Activated CD8-positive, alpha-beta T cell treated with anti-CD3 and anti-CD28 coated beads for 36 hours (primary cell): ENCODE measurements at regions not wholly inside any gene's neighbourhood (a gene's known extent, or its start where the extent isn't known, plus 50 kb on each side); places are given as distances from the start of the nearest gene placed in this dataset.

Experiments
- ATAC-seq: fragments of 200-7000 bp; cut with Tn5 transposase; one replicate; pipeline ENCODE4 v1.10.0; 2021; ENCODE audit warnings: mild to moderate bottlenecking, moderate library complexity
- CTCF ChIA-PET: fragments of 350-600 bp; sonication (Branson Sonifier 250); formaldehyde crosslinking; loops from one replicate; lab custom pipeline; 2021; ENCODE audit warnings: antibody characterized with exemption; lab: Charles Lee
- POLR2A ChIA-PET: fragments of 350-600 bp; sonication (Branson Sonifier 250); formaldehyde crosslinking; loops from one replicate; lab custom pipeline; 2021; ENCODE audit warnings: antibody characterized with exemption; lab: Charles Lee
- DNase-seq: peaks from one replicate; pipeline ENCODE4 v3.0.0-alpha.2; 2020
- H3K27ac Mint-ChIP-seq: one replicate; pipeline ENCODE4 v1.8.0; 2021; ENCODE audit warnings: mild to moderate bottlenecking, mixed read lengths
- H3K27me3 Mint-ChIP-seq: one replicate; pipeline ENCODE4 v1.8.0; 2021; ENCODE audit warnings: mixed read lengths
- H3K36me3 Mint-ChIP-seq: one replicate; pipeline ENCODE4 v1.8.0; 2021; ENCODE audit warnings: low read depth, mixed read lengths
- H3K4me1 Mint-ChIP-seq: one replicate; pipeline ENCODE4 v1.8.0; 2021; ENCODE audit warnings: low read depth, mixed read lengths
- H3K4me3 Mint-ChIP-seq: one replicate; pipeline ENCODE4 v1.8.0; 2021; ENCODE audit warnings: mild to moderate bottlenecking, moderate library complexity, mixed read lengths
- H3K9me3 Mint-ChIP-seq: one replicate; pipeline ENCODE4 v1.8.0; 2021; ENCODE audit warnings: mixed read lengths
- CTCF ChIP-seq: fragments of 200-600 bp; IDR thresholded peaks from one replicate; pipeline ENCODE4 v1.8.0; 2022; ENCODE audit warnings: antibody characterized with exemption, mild to moderate bottlenecking
- intact Hi-C: fragments of 100-400 bp; cut with micrococcal nuclease; formaldehyde crosslinking; loops from one replicate; pipeline ENCODE4 v1.10.0; 2022

- H3K27me3 Mint-ChIP-seq, result no peaks in the 10 kb centered on the region
- H3K36me3 Mint-ChIP-seq, result no peaks in the 10 kb centered on the region
- no peak for TF ChIP-seq CTCF
- H3K27ac Mint-ChIP-seq, result no peak overlapping the region
- DNase-seq, result no peak
- no peak for ATAC-seq
- no peaks in the 10 kb centered on the region for H3K9me3 Mint-ChIP-seq
- ChIA-PET POLR2A (no interaction called here), CTCF (no interaction called here)
- no peaks in the 10 kb centered on the region for H3K4me1 Mint-ChIP-seq
- no peak overlapping the region for H3K4me3 Mint-ChIP-seq
- intact Hi-C loops, result no loop called here
Observed at GRCh38 chr2:77995161-77995560, 473.0 kb upstream of the LRRTM4 start.

- peaks cover 1% of the 10 kb centered on the region for H3K9me3 Mint-ChIP-seq
- no peaks in the 10 kb centered on the region for H3K4me1 Mint-ChIP-seq
- DNase-seq (no peak), ATAC-seq (no peak)
- ChIA-PET POLR2A (no interaction called here), CTCF (no interaction called here)
- intact Hi-C loops, result no loop called here
- no peaks in the 10 kb centered on the region for H3K36me3 Mint-ChIP-seq
- no peak overlapping the region for H3K4me3 Mint-ChIP-seq
- no peak for TF ChIP-seq CTCF
- no peak overlapping the region for H3K27ac Mint-ChIP-seq
- H3K27me3 Mint-ChIP-seq, result no peaks in the 10 kb centered on the region
Observed at GRCh38 chr2:77999376-77999775, 477.2 kb upstream of the LRRTM4 start.

- no peaks in the 10 kb centered on the region for H3K4me1 Mint-ChIP-seq
- H3K4me3 Mint-ChIP-seq, result no peak overlapping the region
- no peak for DNase-seq
- no peak overlapping the region for H3K27ac Mint-ChIP-seq
- H3K9me3 Mint-ChIP-seq, result peaks cover 12% of the 10 kb centered on the region
- no peaks in the 10 kb centered on the region for H3K36me3 Mint-ChIP-seq
- intact Hi-C loops, result no loop called here
- no peaks in the 10 kb centered on the region for H3K27me3 Mint-ChIP-seq
- no peak for TF ChIP-seq CTCF
- ChIA-PET POLR2A (no interaction called here), CTCF (no interaction called here)
- no peak for ATAC-seq
Observed at GRCh38 chr2:78009289-78009688, 487.1 kb upstream of the LRRTM4 start.

- no peak for TF ChIP-seq CTCF
Observed at GRCh38 chr2:78011251-78011650, 489.1 kb upstream of the LRRTM4 start.

GRCh38 chr2:78020491-78020890 lies 498.3 kb upstream of the LRRTM4 start:
- ChIA-PET CTCF (no interaction called here), POLR2A (no interaction called here)
- intact Hi-C loops, result no loop called here
- Mint-ChIP-seq H3K9me3 (peaks cover 7% of the 10 kb centered on the region), H3K36me3 (no peaks in the 10 kb centered on the region), H3K27ac (no peak overlapping the region), H3K4me3 (no peak overlapping the region), H3K4me1 (no peaks in the 10 kb centered on the region), H3K27me3 (no peaks in the 10 kb centered on the region)
- DNase-seq, result no peak
- no peak for ATAC-seq
- TF ChIP-seq CTCF, result no peak

More at GRCh38 chr2:78011251-78011650, 489.1 kb upstream of the LRRTM4 start:
- H3K4me1 Mint-ChIP-seq, result no peaks in the 10 kb centered on the region
- DNase-seq (no peak), ATAC-seq (no peak)
- peaks cover 14% of the 10 kb centered on the region for H3K9me3 Mint-ChIP-seq
- no peak overlapping the region for H3K4me3 Mint-ChIP-seq
- ChIA-PET CTCF (no interaction called here), POLR2A (no interaction called here)
- no peak overlapping the region for H3K27ac Mint-ChIP-seq
- no peaks in the 10 kb centered on the region for H3K36me3 Mint-ChIP-seq
- intact Hi-C loops, result no loop called here
- H3K27me3 Mint-ChIP-seq, result no peaks in the 10 kb centered on the region
